ENCODE measurements at regions not wholly inside any gene's neighbourhood (a gene's known extent, or its start where the extent isn't known, plus 50 kb on each side); places are given as distances from the start of the nearest gene placed in this dataset.

DNA sequence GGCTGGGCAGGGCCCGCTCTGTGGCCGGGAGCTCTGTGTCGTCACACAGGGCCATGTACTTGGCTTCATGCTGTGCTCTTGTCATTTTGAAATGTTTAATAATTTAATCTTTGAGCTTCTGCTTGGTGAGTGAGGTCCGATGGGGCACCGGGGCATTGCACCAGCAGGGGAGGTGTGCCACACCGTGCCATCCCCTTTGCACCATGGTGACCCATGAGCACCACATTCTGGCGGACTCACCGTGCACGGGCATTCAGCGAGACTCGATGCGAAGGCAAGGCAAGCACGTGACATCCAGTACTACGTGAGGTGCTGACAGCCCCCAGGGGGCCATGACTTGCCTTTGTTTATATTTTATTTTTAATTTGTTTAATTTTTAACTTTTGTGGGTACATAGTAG, 204.3 kb downstream of the URI1 start:
- H3K4me1 ChIP-seq, result no peaks in the 10 kb centered on the region
- no peak for TF ChIP-seq EP300 (IDR thresholded peaks at IDR 0.05)
- TF ChIP-seq POLR2AphosphoS5 (IDR thresholded peaks at IDR 0.05), result no peak
- no peak for TF ChIP-seq POLR2A (IDR thresholded peaks at IDR 0.05)
- TF ChIP-seq, protein P1, sequence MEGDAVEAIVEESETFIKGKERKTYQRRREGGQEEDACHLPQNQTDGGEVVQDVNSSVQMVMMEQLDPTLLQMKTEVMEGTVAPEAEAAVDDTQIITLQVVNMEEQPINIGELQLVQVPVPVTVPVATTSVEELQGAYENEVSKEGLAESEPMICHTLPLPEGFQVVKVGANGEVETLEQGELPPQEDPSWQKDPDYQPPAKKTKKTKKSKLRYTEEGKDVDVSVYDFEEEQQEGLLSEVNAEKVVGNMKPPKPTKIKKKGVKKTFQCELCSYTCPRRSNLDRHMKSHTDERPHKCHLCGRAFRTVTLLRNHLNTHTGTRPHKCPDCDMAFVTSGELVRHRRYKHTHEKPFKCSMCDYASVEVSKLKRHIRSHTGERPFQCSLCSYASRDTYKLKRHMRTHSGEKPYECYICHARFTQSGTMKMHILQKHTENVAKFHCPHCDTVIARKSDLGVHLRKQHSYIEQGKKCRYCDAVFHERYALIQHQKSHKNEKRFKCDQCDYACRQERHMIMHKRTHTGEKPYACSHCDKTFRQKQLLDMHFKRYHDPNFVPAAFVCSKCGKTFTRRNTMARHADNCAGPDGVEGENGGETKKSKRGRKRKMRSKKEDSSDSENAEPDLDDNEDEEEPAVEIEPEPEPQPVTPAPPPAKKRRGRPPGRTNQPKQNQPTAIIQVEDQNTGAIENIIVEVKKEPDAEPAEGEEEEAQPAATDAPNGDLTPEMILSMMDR (IDR thresholded peaks at IDR 0.05), result no peak
- peaks cover 26% of the 10 kb centered on the region for H3K27me3 ChIP-seq
- H3K27ac ChIP-seq, result no peak overlapping the region
- no peaks in the 10 kb centered on the region for H3K9me3 ChIP-seq
- WGBS, result 93% methylated on average over 14 of the region's 14 CpGs
- H3K36me3 ChIP-seq, result no peaks in the 10 kb centered on the region
- no peak overlapping the region for H3K4me3 ChIP-seq
- no peak for DNase-seq (ENCODE audit: low spot score in 2 of 2)

DNA sequence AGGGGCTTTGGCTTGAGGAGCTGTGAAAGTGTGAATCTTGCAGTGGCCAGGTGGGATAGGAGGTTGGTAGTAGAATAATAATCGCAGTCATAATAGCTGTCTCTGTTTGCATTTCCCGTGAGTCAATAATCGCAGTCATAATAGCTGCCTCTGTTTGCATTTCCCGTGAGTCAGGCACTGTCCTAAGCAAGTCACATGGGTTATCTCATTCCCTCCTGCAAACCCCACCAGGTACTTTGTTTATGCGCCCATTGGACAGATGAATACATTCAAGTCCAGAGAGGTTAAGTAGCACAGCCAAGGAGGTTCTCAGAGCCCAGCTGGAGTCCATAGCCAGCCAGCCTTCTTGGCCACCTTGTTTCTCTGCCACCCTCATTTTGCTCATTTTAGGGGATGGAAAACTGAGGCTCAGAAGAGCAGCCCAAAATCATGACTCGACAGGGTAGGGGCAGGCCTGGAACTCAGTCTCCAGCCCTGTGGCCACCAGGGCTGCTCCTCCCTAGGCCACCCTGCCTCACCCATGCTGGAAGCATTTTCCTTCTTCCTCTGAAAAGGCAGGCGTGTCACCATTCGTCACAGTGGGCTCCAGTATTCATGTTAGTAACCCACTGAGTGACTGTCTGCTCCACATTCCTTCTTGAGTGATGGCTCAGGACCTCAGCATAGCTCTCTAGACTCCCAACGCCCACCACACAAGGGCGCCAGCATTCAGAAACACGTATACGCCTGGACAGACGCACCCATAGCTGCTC, 206.2 kb downstream of the URI1 start:
- WGBS, result 74% methylated on average over 10 of the region's 13 CpGs
- Histone ChIP-seq H3K4me1 (no peaks in the 10 kb centered on the region), H3K9me3 (no peaks in the 10 kb centered on the region), H3K27me3 (peaks cover 31% of the 10 kb centered on the region), H3K4me3 (no peak overlapping the region), H3K27ac (no peak overlapping the region), H3K36me3 (no peaks in the 10 kb centered on the region)
- TF ChIP-seq, protein P1 (IDR thresholded peaks at IDR 0.05), result no peak
- TF ChIP-seq POLR2A (IDR thresholded peaks at IDR 0.05) (no peak), POLR2AphosphoS5 (IDR thresholded peaks at IDR 0.05) (no peak), EP300 (IDR thresholded peaks at IDR 0.05) (no peak)
- no peak for DNase-seq (ENCODE audit: low spot score in 2 of 2)

DNA sequence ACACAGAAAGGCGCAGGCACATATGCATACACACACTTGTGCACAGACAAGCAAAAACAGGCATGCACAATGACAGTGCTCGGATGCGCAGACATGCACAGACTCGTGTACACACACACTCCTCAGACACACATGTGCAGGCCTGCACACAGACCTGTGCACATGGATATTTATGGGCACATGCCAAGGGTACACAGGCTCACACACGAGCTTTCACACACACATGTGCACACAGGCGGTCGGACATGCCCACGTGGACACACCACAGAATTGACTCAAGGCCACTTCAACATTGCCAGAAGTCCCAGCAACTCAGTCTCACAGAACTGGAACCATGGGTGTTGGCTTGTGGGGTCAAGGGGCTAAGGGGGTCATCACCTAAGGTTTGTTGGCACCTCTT, 206.8 kb downstream of the URI1 start:
- DNase-seq (ENCODE audit: low spot score in 2 of 2), result no peak
- H3K27me3 ChIP-seq, result peaks cover 32% of the 10 kb centered on the region
- H3K9me3 ChIP-seq, result no peaks in the 10 kb centered on the region
- WGBS, result 75% methylated on average over 5 of the region's 8 CpGs
- no peak overlapping the region for H3K4me3 ChIP-seq
- H3K27ac ChIP-seq, result no peak overlapping the region
- TF ChIP-seq, protein P1 (IDR thresholded peaks at IDR 0.05), result no peak
- TF ChIP-seq POLR2AphosphoS5 (IDR thresholded peaks at IDR 0.05) (no peak), POLR2A (IDR thresholded peaks at IDR 0.05) (no peak), EP300 (IDR thresholded peaks at IDR 0.05) (no peak)
- no peaks in the 10 kb centered on the region for H3K36me3 ChIP-seq
- no peaks in the 10 kb centered on the region for H3K4me1 ChIP-seq

DNA sequence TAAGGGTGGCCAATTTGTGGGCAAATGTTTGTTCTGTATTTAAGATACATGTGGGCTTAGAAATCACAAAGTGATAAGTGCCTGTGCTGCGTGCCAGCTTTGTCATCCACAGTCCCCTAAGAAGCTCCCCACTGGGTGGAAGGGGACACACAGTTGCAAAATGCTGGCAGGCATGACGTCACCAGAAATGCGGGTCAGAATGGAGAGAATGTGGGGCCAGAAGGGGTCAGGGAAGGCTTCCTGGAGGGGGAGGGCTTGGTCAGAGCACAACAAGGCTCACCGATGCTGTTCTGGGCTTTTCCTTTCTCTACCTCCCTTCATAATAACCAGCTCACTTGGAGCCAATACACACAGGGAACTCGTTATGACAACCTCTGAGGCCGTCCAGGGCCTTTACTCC, 207.3 kb downstream of the URI1 start:
- WGBS, result 69% methylated on average over 6 of the region's 6 CpGs
- peaks cover 30% of the 10 kb centered on the region for H3K27me3 ChIP-seq
- no peak for DNase-seq (ENCODE audit: low spot score in 2 of 2)
- H3K36me3 ChIP-seq, result no peaks in the 10 kb centered on the region
- H3K4me3 ChIP-seq, result no peak overlapping the region
- H3K4me1 ChIP-seq, result no peaks in the 10 kb centered on the region
- H3K27ac ChIP-seq, result no peak overlapping the region
- TF ChIP-seq POLR2AphosphoS5 (IDR thresholded peaks at IDR 0.05) (no peak), EP300 (IDR thresholded peaks at IDR 0.05) (no peak), POLR2A (IDR thresholded peaks at IDR 0.05) (no peak)
- TF ChIP-seq, protein P1 (IDR thresholded peaks at IDR 0.05), result no peak
- H3K9me3 ChIP-seq, result no peaks in the 10 kb centered on the region

DNA sequence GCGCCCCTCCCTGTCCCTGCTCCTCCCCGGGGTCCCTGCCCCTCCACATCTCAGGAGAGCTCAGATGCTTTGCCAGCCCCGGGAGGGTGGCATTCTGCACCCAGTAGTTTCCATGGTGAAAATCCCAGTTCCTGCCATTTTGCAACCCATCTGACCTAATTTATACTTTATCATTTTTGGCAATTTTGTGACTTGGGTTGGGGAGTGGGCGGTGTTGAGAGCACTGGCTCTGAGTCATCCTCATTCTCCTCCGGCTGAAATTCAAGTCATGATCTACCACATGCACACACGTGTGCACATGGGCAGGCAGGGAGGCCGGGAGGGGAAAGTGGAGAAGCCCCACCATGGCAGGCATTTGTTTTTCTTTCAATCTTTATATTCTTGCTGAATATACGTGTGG, 208.6 kb downstream of the URI1 start:
- Histone ChIP-seq H3K4me3 (no peak overlapping the region), H3K4me1 (no peaks in the 10 kb centered on the region), H3K9me3 (no peaks in the 10 kb centered on the region), H3K27me3 (peaks cover 28% of the 10 kb centered on the region), H3K36me3 (no peaks in the 10 kb centered on the region), H3K27ac (no peak overlapping the region)
- no peak for DNase-seq (ENCODE audit: low spot score in 2 of 2)
- TF ChIP-seq POLR2AphosphoS5 (IDR thresholded peaks at IDR 0.05) (no peak), EP300 (IDR thresholded peaks at IDR 0.05) (no peak), POLR2A (IDR thresholded peaks at IDR 0.05) (no peak)
- TF ChIP-seq, protein P1 (IDR thresholded peaks at IDR 0.05), result no peak
- 33% methylated on average over 8 of the region's 8 CpGs for WGBS
